Pancreas (tissue), 10 donors: ENCODE measurements at regions not wholly inside any gene's neighbourhood (a gene's known extent, or its start where the extent isn't known, plus 50 kb on each side); places are given as distances from the start of the nearest gene placed in this dataset.

ENCODE experiments used
- ATAC-seq, 4 donors: fragments of 200-7000 bp; cut with Tn5 transposase; one replicate each; pipeline versions ENCODE4 v1.8.0 to v1.9.1; 2020; ENCODE audit warnings: mild to moderate bottlenecking in 4 of 4, moderate library complexity in 4 of 4
- DNase-seq, 6 donors: peaks; one replicate each; pipeline ENCODE4 v3.0.0-alpha.2; 2020
- FAIRE-seq: peaks from 2 replicates; lab custom pipeline; 2012; peaks lifted over from hg19 to GRCh38; lab: Jason Lieb, UNC
- H3K27ac ChIP-seq, 4 donors: fragments of 200-600 bp; sonication (generic); 1 replicate in 3 of 4; 2 replicates in 1 of 4; pipeline versions ENCODE4 v1.5.0 to v1.8.0; 2020
- H3K27me3 ChIP-seq, 4 donors: fragments of 200-600 bp; one replicate each; pipeline ENCODE4 v1.8.0; 2021
- H3K36me3 ChIP-seq, 3 donors: fragments of 200-600 bp; sonication (generic) in 1 of 3; one replicate each; pipeline versions ENCODE4 v1.5.0 to v1.8.0; 2020 to 2021
- H3K4me1 ChIP-seq, 3 donors: fragments of 200-600 bp; one replicate each; pipeline ENCODE4 v1.8.0; 2021
- H3K4me3 ChIP-seq, 4 donors: fragments of 200-600 bp; sonication (generic) in 2 of 4; one replicate each; pipeline versions ENCODE4 v1.5.0 to v1.8.0; 2020 to 2021
- H3K9me3 ChIP-seq, 4 donors: fragments of 200-600 bp; one replicate each; pipeline ENCODE4 v1.8.0; 2021
- CTCF ChIP-seq, 4 donors: fragments of 200-600 bp; sonication (generic) in 3 of 4; IDR thresholded peaks; one replicate each; pipeline versions ENCODE4 v1.5.0 to v1.8.0; 2021; ENCODE audit warnings: antibody characterized with exemption in 4 of 4
- WGBS, 2 donors: extraction: QIAGEN DNeasy Blood & Tissue Kit; methylation state at CpG; one replicate each; pipeline ENCODE4 v1.1.7; 2013; 5-methylcytosine and 5-hydroxymethylcytosine counted together
- intact Hi-C, 3 donors: fragments of 100-400 bp; cut with DNase I; formaldehyde crosslinking; loops; one replicate each; pipeline versions ENCODE4 v1.11.1 to v1.14.2; 2022
- donor health status: healthy with polysubstance abuse.
- donor health status: DM: no; HTN: no; CAD: no; lungs with moderate emphysema.
- donor health status: DM: no; HTN: no; CAD: no.
- donor health status: control.
- donor health status: control.
- donor health status: Bipolar disorder and iron deficiency.
- donor health status: DM: yes; HTN: yes; CAD: no.
- donor health status: DM: no; HTN: no; CAD: no.
- donor health status: DM: no; HTN: no; CAD: no.
- donor health status: DM: yes; HTN: yes; CAD: no.

GRCh38 chr1:213683529-213683928 lies 304.2 kb upstream of the PROX1 start:
- no peak overlapping the region for H3K4me3 ChIP-seq
- H3K9me3 ChIP-seq = no peaks in the 10 kb centered on the region
- DNase-seq (no peak), FAIRE-seq (no peak), ATAC-seq (no peak)
- H3K27ac ChIP-seq = no peak overlapping the region
- H3K4me1 ChIP-seq = no peaks in the 10 kb centered on the region
- H3K27me3 ChIP-seq = no peaks in the 10 kb centered on the region
- intact Hi-C loops = no loop called here
- no peak for TF ChIP-seq CTCF (IDR thresholded peaks at IDR 0.05)
- 84 to 96% methylated on average over 7 of the region's 7 CpGs for WGBS, 2 donors
- no peaks in the 10 kb centered on the region for H3K36me3 ChIP-seq

- intact Hi-C loops = no loop called here
- no peak overlapping the region for H3K27ac ChIP-seq
- no peaks in the 10 kb centered on the region for H3K36me3 ChIP-seq
- TF ChIP-seq CTCF (IDR thresholded peaks at IDR 0.05) = no peak
- no peaks in the 10 kb centered on the region for H3K9me3 ChIP-seq
- no peaks in the 10 kb centered on the region for H3K4me1 ChIP-seq
- no peaks in the 10 kb centered on the region for H3K27me3 ChIP-seq
- ATAC-seq = no peak
- H3K4me3 ChIP-seq = no peak overlapping the region
- no peak for FAIRE-seq
- no peak for DNase-seq
- 89 to 100% methylated on average over 3 of the region's 3 CpGs for WGBS, 2 donors
Measured at GRCh38 chr1:213684454-213684853, 303.3 kb upstream of the PROX1 start.

- Histone ChIP-seq H3K4me1 (no peaks in the 10 kb centered on the region), H3K27ac (no peak overlapping the region), H3K4me3 (no peak overlapping the region), H3K27me3 (no peaks in the 10 kb centered on the region), H3K36me3 (no peaks in the 10 kb centered on the region), H3K9me3 (no peaks in the 10 kb centered on the region)
- no peak for TF ChIP-seq CTCF (IDR thresholded peaks at IDR 0.05)
- 84 to 93% methylated on average over 2 of the region's 2 CpGs for WGBS, 2 donors
- intact Hi-C loops = no loop called here
- ATAC-seq (no peak), DNase-seq (no peak), FAIRE-seq (no peak)
Measured at GRCh38 chr1:213685992-213686582, 301.7 kb upstream of the PROX1 start.

- Histone ChIP-seq H3K27ac (no peak overlapping the region), H3K9me3 (no peaks in the 10 kb centered on the region), H3K4me3 (no peak overlapping the region), H3K27me3 (no peaks in the 10 kb centered on the region), H3K4me1 (no peaks in the 10 kb centered on the region), H3K36me3 (no peaks in the 10 kb centered on the region)
- intact Hi-C loops = no loop called here
- FAIRE-seq = no peak
- no peak for DNase-seq
- 90 to 94% methylated on average over 3 of the region's 3 CpGs for WGBS, 2 donors
- no peak for ATAC-seq
- TF ChIP-seq CTCF (IDR thresholded peaks at IDR 0.05) = no peak
Measured at GRCh38 chr1:213686983-213687382, 300.8 kb upstream of the PROX1 start.

GRCh38 chr1:213687832-213688231 lies 299.9 kb upstream of the PROX1 start:
- Histone ChIP-seq H3K4me3 (no peak overlapping the region), H3K4me1 (no peaks in the 10 kb centered on the region), H3K9me3 (no peaks in the 10 kb centered on the region), H3K36me3 (no peaks in the 10 kb centered on the region), H3K27ac (no peak overlapping the region), H3K27me3 (no peaks in the 10 kb centered on the region)
- ATAC-seq = no peak
- no peak for DNase-seq
- intact Hi-C loops = no loop called here
- WGBS, 2 donors = 63 to 72% methylated on average over 7 of the region's 7 CpGs
- FAIRE-seq = no peak
- no peak for TF ChIP-seq CTCF (IDR thresholded peaks at IDR 0.05)
